ENCODE measurements at regions not wholly inside any gene's neighbourhood (a gene's known extent, or its start where the extent isn't known, plus 50 kb on each side); places are given as distances from the start of the nearest gene placed in this dataset.

DNA sequence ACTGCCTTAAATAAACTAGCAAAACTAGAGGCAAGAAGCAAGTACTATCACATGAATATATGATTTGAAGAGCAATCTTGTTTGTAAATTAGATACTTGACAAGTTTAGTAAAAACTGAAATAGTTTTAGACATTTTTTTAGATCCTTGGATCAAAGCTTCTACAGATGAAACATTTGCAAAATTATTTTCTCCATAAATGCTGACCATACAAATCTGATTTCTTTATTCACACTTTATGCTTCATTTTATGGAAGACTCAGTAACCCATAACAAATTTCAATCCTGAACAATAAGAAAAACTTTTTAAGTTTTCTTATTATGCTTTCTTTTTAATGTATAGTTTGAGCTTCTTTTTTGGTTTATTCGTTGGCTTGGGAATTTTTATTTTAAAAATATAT, 750.2 kb upstream of the SLITRK5 start:
- TF ChIP-seq POLR2AphosphoS5 (IDR thresholded peaks at IDR 0.05) (no peak), POLR2A (IDR thresholded peaks at IDR 0.05) (no peak)
- TF ChIP-seq, protein P1, sequence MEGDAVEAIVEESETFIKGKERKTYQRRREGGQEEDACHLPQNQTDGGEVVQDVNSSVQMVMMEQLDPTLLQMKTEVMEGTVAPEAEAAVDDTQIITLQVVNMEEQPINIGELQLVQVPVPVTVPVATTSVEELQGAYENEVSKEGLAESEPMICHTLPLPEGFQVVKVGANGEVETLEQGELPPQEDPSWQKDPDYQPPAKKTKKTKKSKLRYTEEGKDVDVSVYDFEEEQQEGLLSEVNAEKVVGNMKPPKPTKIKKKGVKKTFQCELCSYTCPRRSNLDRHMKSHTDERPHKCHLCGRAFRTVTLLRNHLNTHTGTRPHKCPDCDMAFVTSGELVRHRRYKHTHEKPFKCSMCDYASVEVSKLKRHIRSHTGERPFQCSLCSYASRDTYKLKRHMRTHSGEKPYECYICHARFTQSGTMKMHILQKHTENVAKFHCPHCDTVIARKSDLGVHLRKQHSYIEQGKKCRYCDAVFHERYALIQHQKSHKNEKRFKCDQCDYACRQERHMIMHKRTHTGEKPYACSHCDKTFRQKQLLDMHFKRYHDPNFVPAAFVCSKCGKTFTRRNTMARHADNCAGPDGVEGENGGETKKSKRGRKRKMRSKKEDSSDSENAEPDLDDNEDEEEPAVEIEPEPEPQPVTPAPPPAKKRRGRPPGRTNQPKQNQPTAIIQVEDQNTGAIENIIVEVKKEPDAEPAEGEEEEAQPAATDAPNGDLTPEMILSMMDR (IDR thresholded peaks at IDR 0.05): no peak
